NCI-H2196 (cell line): ENCODE measurements at regions not wholly inside any gene's neighbourhood (a gene's known extent, or its start where the extent isn't known, plus 50 kb on each side); places are given as distances from the start of the nearest gene placed in this dataset.
"Not testable (repeated sequence)": the region's sequence is repeated elsewhere in the genome, so short reads cannot be mapped to it uniquely, and the experiment has no call there.

Source experiments
- DNase-seq: peaks from one replicate; lab custom pipeline; 2025; ENCODE audit not compliant: unreplicated experiment; lab: John Stamatoyannopoulos, UW

DNA sequence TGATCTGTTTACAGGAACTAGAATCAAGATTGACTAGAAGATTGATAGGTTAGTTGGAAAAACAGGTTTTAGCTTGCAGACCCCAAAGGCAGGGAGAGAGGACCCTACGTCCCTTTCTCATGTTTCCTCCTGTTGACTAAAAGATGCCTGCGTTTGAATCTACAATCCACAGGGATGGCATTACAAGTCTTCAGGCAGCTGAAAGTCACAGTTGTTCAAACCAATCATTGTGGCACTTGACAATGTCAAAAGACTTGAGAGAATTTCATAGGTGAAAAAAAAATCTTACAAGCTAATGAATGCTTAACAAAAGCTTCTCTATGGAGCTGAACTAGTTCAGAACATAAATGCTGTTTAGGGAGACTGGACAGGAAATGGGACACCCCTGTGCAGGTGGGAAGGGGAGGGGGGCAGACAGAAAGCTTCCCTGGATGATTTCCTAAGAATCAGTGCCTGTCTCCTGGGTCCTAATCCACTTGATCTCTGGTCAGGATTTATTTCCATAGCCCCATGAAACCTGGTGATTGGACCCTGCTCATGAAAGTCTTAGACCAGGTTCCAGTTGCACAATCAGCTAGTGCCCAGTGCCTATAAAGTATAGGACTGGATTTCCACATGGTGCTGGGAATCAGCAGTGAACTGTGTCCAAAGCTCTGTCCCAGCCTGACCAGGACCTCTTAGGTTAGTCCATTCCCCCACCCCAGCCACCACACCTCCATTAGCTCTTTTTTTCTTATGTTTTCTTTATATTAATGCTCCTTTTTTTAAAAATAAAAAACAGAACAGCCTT is 91.6 kb upstream of the BCAR3 start:
- no peak for DNase-seq

DNA sequence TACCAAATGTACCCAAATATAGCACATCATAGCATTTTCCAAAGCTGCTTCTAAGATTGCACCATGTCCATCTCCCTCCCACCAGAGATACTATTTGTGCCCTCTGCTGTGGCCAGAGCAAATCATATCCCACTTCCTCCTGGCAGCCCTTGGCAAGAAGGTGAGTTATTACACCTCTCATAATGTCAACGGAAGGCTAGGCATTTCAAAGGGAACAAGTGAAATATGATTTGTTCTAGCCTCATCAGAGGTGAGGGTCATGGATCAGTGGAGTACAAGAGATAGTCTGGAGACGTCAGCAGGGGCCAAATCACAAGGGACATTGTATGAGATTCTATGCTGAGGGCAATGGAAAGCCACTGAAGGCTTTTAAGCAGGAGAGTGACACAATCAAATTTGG is 90.2 kb upstream of the BCAR3 start:
- no peak for DNase-seq

DNA sequence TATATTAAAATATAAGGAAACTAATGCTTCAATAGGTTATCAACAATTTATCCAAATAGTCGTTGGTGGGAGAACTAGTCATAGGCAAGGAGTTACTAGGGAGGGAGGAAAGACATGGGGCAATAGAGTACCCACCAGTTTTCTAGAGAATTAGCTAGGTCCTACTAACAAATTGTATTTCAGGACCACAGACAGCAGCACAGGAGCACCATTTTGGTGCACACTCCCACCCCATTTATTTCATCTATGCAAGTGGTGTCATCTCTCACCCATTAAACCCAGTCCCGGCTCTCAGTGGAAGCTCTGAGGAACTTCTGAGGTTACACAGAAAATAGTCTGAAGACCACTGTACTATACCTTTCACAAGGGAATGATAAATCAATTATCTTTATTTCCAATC is 89.0 kb upstream of the BCAR3 start:
- no peak for DNase-seq

DNA sequence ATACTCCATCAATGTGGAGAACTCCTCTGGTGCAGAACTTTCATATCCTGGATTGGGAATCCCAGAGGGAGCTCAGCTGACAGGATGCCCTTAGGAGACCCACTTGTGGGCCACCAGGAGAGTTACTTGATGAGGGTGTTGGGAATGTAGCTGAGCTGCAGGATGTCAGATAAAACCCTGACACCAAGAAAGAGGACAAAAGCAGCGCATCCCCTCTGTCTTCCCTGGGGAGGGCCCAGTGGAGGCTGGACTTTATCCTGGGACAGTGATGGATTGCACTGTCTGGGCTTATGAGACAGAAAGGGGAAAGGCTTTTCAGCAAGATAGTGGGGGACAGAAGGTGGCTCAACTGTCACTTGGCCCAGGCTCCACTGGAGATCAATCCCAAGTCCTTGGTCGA is 88.1 kb upstream of the BCAR3 start:
- no peak for DNase-seq

DNA sequence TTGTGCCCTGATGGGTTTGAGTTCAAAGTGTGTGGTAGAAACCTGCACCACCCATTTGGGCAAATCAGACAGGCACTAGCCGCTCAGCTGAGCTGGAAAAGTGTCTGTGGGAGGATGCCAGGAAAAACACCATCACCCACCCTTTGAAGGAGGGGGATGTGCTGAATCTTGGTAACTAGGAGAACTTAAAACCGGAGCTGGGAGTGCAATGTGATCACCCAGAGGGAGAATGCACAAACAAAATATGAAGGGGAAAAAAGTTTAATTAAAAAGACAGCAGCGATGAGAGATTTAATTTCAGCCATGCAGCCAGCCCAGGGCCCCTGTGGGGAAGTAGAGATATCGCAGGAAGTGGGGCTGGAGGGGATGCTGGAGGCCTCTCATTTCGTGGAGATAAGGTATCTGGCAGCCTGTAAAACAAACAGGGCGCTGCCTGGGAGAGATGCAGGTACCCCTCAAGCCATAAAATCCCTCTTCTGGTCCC is 86.8 kb upstream of the BCAR3 start:
- DNase-seq = no peak

DNA sequence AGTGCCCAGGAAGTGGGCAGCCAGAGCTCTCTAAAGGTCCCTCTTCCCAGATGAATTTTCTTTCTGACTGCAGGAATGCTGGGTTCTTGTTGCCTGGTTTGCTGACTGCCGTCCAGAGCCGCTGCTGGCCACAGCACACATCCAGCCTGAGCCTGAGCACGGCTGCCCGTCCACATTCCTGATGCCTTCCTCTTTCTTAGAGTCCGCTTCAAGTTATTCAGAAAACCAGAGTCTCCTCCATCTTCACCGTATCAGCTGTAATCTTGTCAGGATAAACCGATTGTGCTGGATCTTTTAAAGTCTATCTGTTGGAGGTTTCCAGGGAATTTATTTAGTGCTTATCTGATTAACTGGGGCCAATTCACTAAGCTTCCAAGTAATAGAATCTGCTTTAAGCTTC is 84.8 kb upstream of the BCAR3 start:
- DNase-seq = no peak

DNA sequence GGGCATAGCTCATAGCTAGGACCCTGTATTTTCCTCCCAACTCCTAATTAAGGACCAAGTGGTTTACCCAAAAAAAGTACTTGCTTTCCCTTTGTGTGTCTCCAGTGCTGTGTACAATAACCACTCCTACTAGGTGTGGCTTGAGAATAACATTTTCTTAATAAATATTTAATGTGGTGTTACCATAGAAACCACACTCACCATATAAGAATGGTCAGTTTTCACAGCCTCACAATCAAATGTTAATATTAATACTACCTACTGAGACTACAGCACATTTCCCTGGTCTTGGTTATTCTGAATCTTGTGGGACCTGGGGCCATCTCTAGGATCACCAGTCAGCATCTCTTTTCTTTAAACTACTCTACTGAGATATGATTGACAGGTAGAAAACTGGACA is 83.5 kb upstream of the BCAR3 start:
- no peak for DNase-seq

DNA sequence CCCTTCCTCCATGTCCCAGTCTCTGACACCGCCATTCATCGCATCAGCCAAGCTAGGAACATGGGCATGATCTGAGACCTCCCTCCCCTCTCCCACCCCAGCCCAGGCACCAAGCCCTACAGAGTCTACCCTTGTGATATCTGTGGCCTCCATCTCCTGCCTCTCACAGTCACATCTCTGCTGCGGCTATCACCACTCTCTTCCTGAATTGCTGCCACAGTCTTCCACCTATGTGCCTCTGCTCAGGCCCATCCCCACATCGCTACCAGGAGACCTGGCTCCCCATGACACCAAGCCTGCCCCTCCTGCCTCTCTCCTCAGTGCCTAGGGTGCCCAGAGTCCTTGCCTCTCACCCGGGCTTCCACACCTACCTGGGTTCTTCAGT is 82.7 kb upstream of the BCAR3 start:
- no peak for DNase-seq

DNA sequence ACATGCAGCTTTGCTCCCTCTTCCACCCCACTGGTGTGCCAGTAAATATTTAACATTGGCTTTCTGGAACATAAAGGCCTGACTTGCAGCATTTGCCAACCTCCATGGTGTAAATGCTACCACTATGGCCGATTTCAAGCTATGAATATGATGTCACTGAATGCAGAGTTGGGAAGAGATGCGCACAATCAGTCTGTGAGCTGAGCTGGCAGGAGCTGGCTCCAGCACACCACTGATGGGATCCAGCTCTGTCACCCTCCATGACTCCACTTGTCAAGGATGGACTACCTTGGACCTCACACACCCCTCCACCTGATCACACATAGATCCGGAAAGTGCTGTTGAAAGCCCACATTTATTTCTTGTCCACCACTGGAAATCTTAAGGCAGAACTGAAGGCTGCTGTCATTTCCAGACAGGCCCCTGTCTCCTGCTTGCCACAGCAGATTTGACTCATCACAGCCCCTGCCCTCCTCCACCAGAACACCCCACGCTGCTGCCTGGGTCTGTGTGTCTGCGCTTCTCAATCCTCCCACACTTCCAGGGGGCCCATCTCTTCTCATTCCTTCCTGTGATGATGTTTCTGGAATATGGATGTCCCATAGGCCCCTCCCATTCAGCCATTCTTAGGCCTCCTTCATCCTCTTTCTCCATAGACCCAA is 82.2 kb upstream of the BCAR3 start:
- DNase-seq = no peak

DNA sequence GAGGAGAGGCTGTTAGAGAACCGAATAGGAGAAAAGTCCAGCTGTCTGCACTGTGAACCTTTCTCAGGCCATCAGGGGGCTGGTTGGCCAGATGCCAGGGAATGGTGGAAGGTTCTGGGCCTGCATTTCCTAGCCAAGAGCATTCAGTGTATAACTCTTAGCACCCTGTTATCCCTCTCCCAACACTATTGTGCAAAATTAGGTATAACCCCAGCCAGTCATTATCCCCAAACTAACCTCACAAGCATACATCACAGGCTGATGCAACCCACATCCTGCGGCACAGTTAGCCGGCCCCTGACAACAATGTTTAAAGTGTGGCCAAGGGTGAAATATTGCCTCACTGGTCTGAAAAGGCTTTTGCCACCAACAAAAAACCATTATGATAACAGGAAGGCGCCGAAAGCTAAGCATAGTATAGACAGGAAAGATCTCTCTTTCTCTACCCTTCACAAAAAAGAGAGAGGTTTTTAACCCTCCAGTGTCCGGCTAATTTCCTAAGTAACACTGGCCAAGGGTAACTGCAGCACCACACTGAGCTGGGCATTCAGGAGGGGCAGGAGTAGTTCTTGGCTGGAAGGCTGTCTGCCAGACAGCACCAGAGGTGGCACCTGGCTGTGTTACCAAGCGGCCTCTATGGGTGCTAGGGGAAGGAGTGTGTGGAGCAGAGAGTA is 77.3 kb upstream of the BCAR3 start:
- DNase-seq = no peak

DNA sequence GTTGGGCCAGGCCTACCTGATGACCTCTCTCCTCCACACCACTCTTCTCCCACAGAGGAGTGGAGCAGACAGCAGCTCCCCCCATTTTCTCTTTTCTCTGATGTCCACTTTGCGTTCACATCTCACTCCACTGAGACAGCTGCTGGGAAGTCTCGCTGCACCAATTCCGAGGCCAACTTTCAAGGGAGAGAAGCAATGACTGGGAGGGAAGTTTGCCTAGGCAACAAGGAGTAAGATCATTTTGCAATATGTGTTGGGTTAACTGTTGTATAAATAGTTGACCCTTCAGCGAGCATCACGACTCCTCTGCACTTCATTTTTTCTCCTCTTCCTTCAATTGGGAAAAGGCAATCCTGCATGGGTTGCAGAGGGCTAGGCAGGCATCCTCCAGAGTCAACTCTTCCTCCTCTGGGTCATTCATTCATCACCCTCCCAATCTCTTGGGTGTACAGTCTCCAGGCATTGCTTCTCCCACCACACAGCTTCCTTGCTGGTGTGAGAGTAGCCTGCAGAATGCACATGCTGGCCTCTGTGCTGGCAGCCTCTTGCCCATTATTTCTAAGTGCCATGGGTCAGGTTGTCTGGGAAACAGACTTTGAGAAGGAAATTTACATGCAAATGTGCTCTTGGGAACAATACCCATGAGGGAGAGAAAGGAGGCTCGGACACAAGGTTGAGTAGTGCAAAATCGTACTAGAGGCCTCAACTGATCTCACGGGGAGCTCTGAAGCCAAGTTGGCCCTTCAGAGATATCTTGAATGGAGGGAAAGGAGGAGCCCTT is 75.8 kb upstream of the BCAR3 start:
- DNase-seq = no peak

DNA sequence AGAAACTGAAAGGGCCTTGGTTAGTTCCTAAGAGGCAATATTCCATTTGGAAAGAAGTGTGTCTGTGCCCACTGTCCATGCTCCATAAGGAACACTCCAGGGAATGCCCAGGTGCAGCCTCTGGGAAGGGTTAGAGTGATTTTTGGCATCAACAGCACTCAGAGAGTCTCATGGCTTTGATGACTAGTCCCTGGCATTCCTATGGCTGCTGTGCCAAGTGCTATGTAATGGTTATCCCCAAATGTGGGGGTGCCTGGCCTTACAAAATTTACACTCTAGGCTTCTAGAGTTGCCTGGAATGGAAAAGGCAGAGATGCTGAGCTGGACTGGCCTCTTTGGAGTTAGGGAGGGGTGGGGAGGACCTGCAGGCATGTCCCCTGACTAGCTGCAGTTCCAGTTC is 75.0 kb upstream of the BCAR3 start:
- no peak for DNase-seq

DNA sequence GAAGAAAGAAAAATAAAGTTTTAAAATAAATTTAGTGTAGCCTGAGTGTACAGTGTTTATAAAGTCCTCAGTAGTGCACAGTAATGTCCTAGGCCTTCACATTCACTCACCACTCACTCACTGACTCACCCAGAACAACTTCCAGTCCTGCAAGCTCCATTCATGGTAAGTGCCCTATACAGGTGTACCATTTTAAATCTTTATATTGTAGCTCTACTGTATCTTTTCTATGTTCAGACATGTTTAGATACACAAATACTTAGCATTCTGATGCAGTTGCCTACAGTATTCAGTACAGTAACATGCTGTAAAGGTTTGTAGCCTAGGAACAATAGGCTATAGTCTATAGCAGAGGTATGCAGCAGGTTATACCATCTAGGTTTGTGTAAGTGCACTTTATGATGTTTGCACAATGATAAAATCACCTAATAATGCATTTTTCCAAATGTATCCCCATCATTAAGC is 73.6 kb upstream of the BCAR3 start:
- DNase-seq = not testable (repeated sequence)

DNA sequence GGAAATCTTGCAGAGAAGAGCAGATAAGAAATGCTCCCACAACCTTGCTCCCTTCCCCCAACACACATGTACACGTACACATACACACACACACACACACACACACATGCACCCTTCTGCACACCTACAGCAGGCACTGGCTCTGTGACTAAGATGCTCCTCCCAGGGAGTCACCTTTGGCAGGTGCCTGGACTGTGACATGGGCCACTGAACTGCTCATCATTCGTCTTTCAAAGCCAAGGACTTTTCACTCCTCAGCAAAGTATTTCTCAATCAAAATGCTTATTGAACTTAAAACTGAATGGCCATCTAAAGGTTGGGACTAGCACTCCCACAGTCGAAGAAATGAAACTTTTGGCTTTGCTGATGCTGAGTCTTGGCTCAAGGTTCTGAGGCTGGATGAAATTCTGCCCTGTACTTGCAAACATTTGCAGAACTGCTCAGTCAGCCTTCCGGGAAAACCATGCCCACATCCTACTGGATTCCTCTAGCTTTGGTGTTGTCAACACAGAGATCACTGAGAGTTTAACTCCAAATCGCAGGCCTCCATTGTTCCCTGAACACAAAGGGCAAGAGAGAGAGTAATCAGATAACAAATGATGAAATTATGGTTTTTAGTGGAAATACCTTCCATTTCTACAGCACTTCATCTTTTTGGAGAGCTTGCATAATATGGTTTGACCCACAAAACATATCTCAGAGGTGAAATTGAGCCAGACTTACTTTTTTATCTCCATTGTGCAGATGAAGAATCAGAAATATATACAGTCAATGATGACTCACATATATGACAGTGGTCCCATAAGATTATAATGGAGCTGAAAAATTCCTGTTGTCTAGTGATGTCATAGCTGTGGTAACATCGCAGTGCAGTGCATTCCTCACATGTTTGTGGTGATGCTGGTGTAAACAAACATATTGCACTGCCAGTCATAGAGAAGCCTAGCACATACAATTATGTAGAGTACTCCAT is 72.4 kb upstream of the BCAR3 start:
- no peak for DNase-seq

DNA sequence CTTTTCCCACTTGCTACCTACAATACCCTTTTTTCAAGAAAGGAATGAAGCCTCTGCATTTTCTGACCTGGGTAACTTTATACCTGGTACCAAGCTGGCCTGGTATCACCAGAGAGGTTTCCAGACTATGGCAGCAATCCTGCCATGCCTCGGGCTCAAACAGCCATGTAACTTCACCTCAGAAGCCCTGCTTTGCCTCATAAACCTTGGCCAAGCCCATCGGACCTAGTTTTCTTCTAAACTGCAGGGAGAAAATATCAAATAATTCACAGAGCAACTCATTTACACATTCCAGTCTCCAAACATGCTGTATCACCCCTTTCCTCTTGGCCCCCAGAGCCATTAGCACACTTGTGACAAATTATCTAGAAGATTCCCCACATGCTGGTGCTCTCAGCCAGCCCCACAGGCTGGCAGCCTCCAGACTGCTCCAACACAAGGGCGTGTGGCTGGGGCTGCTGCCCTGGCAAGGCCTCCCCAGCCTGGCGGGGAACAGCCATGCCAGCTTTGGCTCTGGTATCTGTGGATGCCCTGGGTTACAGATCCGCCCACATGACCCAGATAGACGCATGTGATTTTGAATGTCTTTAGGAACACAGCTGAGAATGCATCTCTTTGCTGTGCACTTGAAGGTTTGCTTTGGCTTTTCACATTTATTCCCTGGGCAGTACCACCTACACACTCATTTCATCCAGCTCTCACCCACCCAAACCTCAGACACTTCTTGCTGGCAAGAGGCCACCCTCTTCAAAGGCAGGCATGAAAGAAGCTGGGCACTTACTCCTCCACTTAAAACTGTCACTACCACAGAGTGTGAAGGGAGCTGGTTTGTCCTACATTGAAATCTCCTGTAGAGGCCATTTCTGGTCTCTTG is 70.0 kb upstream of the BCAR3 start:
- DNase-seq = no peak

DNA sequence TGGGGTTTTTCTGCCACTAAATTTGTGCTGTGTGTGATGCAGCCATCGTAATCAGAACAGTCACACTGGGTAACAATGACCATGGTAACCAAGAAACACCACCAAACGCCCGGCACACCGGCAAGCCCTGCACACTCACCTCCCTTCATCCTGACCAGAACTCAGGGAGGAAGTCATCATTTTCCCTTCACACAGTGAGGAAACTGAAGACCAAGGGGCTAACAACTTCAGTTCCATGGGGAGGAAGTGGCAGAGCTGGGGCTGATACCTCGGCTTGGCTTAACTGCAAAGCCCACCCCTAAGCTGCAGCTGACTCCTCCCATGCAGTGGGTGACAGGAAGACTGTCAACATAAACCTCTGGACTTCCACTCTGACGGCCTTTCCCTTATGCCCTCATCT is 69.3 kb upstream of the BCAR3 start:
- DNase-seq = no peak

DNA sequence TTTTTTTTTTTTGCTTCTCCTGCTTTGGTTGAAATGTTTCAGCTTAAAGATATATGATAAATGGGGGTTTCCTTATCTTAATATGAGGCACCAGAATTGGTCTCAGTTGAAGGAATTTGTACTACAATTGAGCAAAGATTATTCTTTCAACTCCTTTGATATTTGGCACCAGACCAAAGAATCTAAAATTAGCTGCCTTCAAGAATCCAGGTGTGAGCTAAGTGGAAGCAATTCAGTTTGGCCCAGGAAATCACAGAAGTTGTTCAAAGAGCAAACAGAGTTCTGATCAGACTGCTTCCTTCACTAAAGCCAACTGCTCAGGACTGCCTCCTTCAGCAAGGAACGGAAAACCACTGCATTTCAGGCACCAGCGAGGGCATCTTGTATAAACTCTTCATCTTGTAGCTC is 68.3 kb upstream of the BCAR3 start:
- DNase-seq = peak; percentile 32

DNA sequence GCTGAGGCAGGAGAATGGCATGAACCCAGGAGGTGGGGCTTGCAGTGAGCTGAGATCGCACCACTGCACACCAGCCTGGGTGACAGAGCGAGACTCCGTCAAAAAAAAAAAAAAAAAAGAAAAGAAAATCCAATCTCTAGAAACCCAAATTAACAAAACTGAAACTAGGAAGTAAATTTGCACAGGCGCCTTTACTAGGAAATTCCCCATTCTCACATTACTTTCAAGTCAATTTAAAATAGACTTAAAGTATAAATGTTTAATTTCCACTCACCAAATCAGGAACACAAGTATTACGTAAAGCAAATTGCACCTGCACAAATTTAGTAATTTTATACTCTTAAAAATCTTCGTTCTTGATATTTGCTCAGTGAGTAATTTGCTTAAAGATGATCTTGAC is 67.8 kb upstream of the BCAR3 start:
- DNase-seq = no peak
